Neural cell (in vitro differentiated cells): ENCODE measurements at regions not wholly inside any gene's neighbourhood (a gene's known extent, or its start where the extent isn't known, plus 50 kb on each side); places are given as distances from the start of the nearest gene placed in this dataset.
A peak's percentile ranks its signal among the peaks of the same experiment; 100 is the strongest.

Source experiments
- H2AFZ ChIP-seq: fragments of 200-600, 300-800 bp; sonication (generic), shearing (Covaris generic); 2 replicates; pipeline ENCODE4 v1.6.0; 2014; ENCODE audit warnings: low read depth, mild to moderate bottlenecking, antibody characterized with exemption, low read length, moderate library complexity
- H3F3A ChIP-seq: fragments of 200-600 bp; shearing (Covaris generic); 2 replicates; pipeline ENCODE4 v1.6.1; 2016; ENCODE audit warnings: mild to moderate bottlenecking, moderate library complexity, mixed read lengths, antibody characterized with exemption, low read length; ENCODE audit not compliant: insufficient read depth, poor library complexity, severe bottlenecking
- H3K27ac ChIP-seq: fragments of 200-600, 300-800 bp; sonication (generic), shearing (Covaris generic); 2 replicates; pipeline ENCODE4 v1.5.1; 2014; ENCODE audit warnings: mild to moderate bottlenecking, low read length, moderate library complexity
- H3K27me3 ChIP-seq: fragments of 300-800, 200-600 bp; sonication (generic), shearing (Covaris generic); 2 replicates; pipeline ENCODE4 v1.6.0; 2014; ENCODE audit warnings: mild to moderate bottlenecking, low read depth, low read length, moderate library complexity; ENCODE audit not compliant: insufficient read depth
- H3K36me3 ChIP-seq: fragments of 300-800, 200-600 bp; sonication (generic), shearing (Covaris generic); 2 replicates; pipeline ENCODE4 v1.5.1; 2014; ENCODE audit warnings: mild to moderate bottlenecking, antibody characterized with exemption, low read length, moderate library complexity; ENCODE audit not compliant: insufficient read depth
- H3K4me2 ChIP-seq: fragments of 300-800, 200-600 bp; sonication (generic), shearing (Covaris generic); 2 replicates; pipeline ENCODE4 v1.6.0; 2014; ENCODE audit warnings: mild to moderate bottlenecking, low read length
- H3K4me3 ChIP-seq: fragments of 300-800, 200-600 bp; sonication (generic), shearing (Covaris generic); 2 replicates; pipeline ENCODE4 v1.5.1; 2014; ENCODE audit warnings: mild to moderate bottlenecking, low read length, moderate library complexity
- H3K79me2 ChIP-seq: fragments of 200-600 bp; shearing (Covaris generic); replicated peaks from 2 replicates; pipeline ENCODE4 v1.6.0; 2014; ENCODE audit warnings: mild to moderate bottlenecking, low read length, moderate library complexity; ENCODE audit not compliant: insufficient read depth
- H3K9ac ChIP-seq: fragments of 300-800, 200-600 bp; sonication (generic), shearing (Covaris generic); 2 replicates; pipeline ENCODE4 v1.6.1; 2016; ENCODE audit warnings: mild to moderate bottlenecking, low read length, mixed read lengths
- H3K9me2 ChIP-seq: fragments of 200-600 bp; shearing (Covaris generic); 2 replicates; pipeline ENCODE4 v1.6.1; 2016; ENCODE audit warnings: mild to moderate bottlenecking, low read length, mixed read lengths; ENCODE audit not compliant: insufficient read depth
- H3K9me3 ChIP-seq: fragments of 200-600, 300-800 bp; sonication (generic), shearing (Covaris generic); 2 replicates; pipeline ENCODE4 v1.6.1; 2016; ENCODE audit warnings: mild to moderate bottlenecking, mixed run types, low read length, moderate library complexity, mixed read lengths
- H4K20me1 ChIP-seq: fragments of 200-600 bp; shearing (Covaris generic); 2 replicates; pipeline ENCODE4 v1.6.1; 2016; ENCODE audit warnings: mild to moderate bottlenecking, mixed run types; ENCODE audit not compliant: insufficient read depth
- CTCF ChIP-seq: fragments of 450-650 bp; IDR thresholded peaks from 2 replicates; pipeline ENCODE4 v1.5.1; 2014; ENCODE audit warnings: antibody characterized with exemption, mild to moderate bottlenecking, moderate library complexity; ENCODE audit not compliant: poor library complexity, severe bottlenecking
- EP300 ChIP-seq: fragments of 450-650 bp; conservative IDR thresholded peaks from 2 replicates; pipeline ENCODE4 v1.6.1; 2014; ENCODE audit warnings: antibody characterized with exemption, mild to moderate bottlenecking, moderate library complexity; ENCODE audit not compliant: poor library complexity, severe bottlenecking
- EZH2 ChIP-seq: fragments of 200-600, 300-800 bp; shearing (Covaris generic), sonication (generic); IDR thresholded peaks from 2 replicates; pipeline ENCODE4 v1.6.1; 2014; ENCODE audit warnings: antibody characterized with exemption, low read length, borderline replicate concordance, mild to moderate bottlenecking; ENCODE audit not compliant: insufficient read depth, poor library complexity, severe bottlenecking
- MXI1 ChIP-seq: fragments of 450-650 bp; conservative IDR thresholded peaks from 2 replicates; pipeline ENCODE4 v1.6.1; 2014; ENCODE audit warnings: antibody characterized with exemption, mild to moderate bottlenecking; ENCODE audit not compliant: poor library complexity, severe bottlenecking
- POLR2AphosphoS5 ChIP-seq: IDR thresholded peaks from 2 replicates; pipeline ENCODE4 v1.6.1; 2012
- RAD21 ChIP-seq: fragments of 450-650 bp; conservative IDR thresholded peaks from 2 replicates; pipeline ENCODE4 v1.6.1; 2014; ENCODE audit warnings: antibody characterized with exemption, mild to moderate bottlenecking, moderate library complexity
- REST ChIP-seq: IDR thresholded peaks from 2 replicates; pipeline ENCODE4 v1.6.1; 2012; ENCODE audit warnings: borderline replicate concordance
- SMC3 ChIP-seq: fragments of 450-650 bp; conservative IDR thresholded peaks from 2 replicates; pipeline ENCODE4 v1.6.1; 2014; ENCODE audit warnings: antibody characterized with exemption, mild to moderate bottlenecking, moderate library complexity; ENCODE audit not compliant: poor library complexity
- TAF1 ChIP-seq: IDR thresholded peaks from 2 replicates; pipeline ENCODE4 v1.6.1; 2012; ENCODE audit warnings: low read depth

GRCh38 chr10:51010977-51011376 lies 63.3 kb upstream of the PRKG1 start:
- no peak overlapping the region for H3K4me3 ChIP-seq
- H3K9me2 ChIP-seq, result no peaks in the 10 kb centered on the region
- H3K27me3 ChIP-seq, result no peaks in the 10 kb centered on the region
- H3K9me3 ChIP-seq, result no peaks in the 10 kb centered on the region
- no peaks in the 10 kb centered on the region for H3F3A ChIP-seq
- no peak overlapping the region for H3K9ac ChIP-seq
- no peaks in the 10 kb centered on the region for H3K79me2 ChIP-seq
- no peak overlapping the region for H3K4me2 ChIP-seq
- H3K36me3 ChIP-seq, result no peaks in the 10 kb centered on the region
- H2AFZ ChIP-seq, result no peak overlapping the region
- no peak overlapping the region for H3K27ac ChIP-seq
- H4K20me1 ChIP-seq, result no peaks in the 10 kb centered on the region
- TF ChIP-seq CTCF (peak; percentile 69), RAD21 (peak; percentile 68), SMC3 (peak; percentile 72), POLR2AphosphoS5 (no peak)

GRCh38 chr10:51012073-51012472 lies 62.2 kb upstream of the PRKG1 start:
- TF ChIP-seq EZH2 (no peak), RAD21 (no peak), SMC3 (no peak), EP300 (no peak), MXI1 (no peak), REST (no peak), CTCF (no peak), TAF1 (no peak), POLR2AphosphoS5 (no peak)
- H3K4me2 ChIP-seq, result no peak overlapping the region
- H3K4me3 ChIP-seq, result no peak overlapping the region
- H3F3A ChIP-seq, result no peaks in the 10 kb centered on the region
- H3K79me2 ChIP-seq, result no peaks in the 10 kb centered on the region
- no peak overlapping the region for H3K27ac ChIP-seq
- no peaks in the 10 kb centered on the region for H3K36me3 ChIP-seq
- H2AFZ ChIP-seq, result no peak overlapping the region
- H4K20me1 ChIP-seq, result no peaks in the 10 kb centered on the region
- no peak overlapping the region for H3K9ac ChIP-seq
- H3K9me3 ChIP-seq, result no peaks in the 10 kb centered on the region
- no peaks in the 10 kb centered on the region for H3K9me2 ChIP-seq
- H3K27me3 ChIP-seq, result no peaks in the 10 kb centered on the region
